MM.1S (cell line): ENCODE measurements at regions not wholly inside any gene's neighbourhood (a gene's known extent, or its start where the extent isn't known, plus 50 kb on each side); places are given as distances from the start of the nearest gene placed in this dataset.
"Not testable (repeated sequence)": the region's sequence is repeated elsewhere in the genome, so short reads cannot be mapped to it uniquely, and the experiment has no call there.

Source experiments
- DNase-seq: peaks from one replicate; pipeline ENCODE4 v3.0.0-alpha.2; 2015
- H2AFZ ChIP-seq: fragments of 300-600 bp; sonication (generic); 2 replicates; pipeline ENCODE4 v1.6.0; 2016; ENCODE audit warnings: antibody characterized with exemption, low read length
- H3F3A ChIP-seq: fragments of 300-600 bp; sonication (generic); 2 replicates; pipeline ENCODE4 v1.6.1; 2016; ENCODE audit warnings: mild to moderate bottlenecking, antibody characterized with exemption, low read length, moderate library complexity, mixed read lengths; ENCODE audit not compliant: insufficient read depth
- H3K27ac ChIP-seq: fragments of 300-600 bp; sonication (generic); 2 replicates; pipeline ENCODE4 v1.5.1; 2016; ENCODE audit warnings: mild to moderate bottlenecking, low read length
- H3K27me3 ChIP-seq: fragments of 300-600 bp; sonication (generic); replicated peaks from 2 replicates; pipeline ENCODE4 v1.6.0; 2016; ENCODE audit warnings: low read length; ENCODE audit not compliant: insufficient read depth
- H3K36me3 ChIP-seq: fragments of 300-600 bp; sonication (generic); replicated peaks from 2 replicates; pipeline ENCODE4 v1.6.1; 2016; ENCODE audit warnings: mild to moderate bottlenecking, low read length, mixed read lengths; ENCODE audit not compliant: insufficient read depth
- H3K4me1 ChIP-seq: fragments of 300-600 bp; sonication (generic); 2 replicates; pipeline ENCODE4 v1.6.1; 2016; ENCODE audit warnings: low read length, mixed read lengths
- H3K4me2 ChIP-seq: fragments of 300-600 bp; sonication (generic); 2 replicates; pipeline ENCODE4 v1.6.0; 2016; ENCODE audit warnings: low read depth, low read length
- H3K4me3 ChIP-seq: fragments of 300-600 bp; sonication (generic); 2 replicates; pipeline ENCODE4 v1.5.1; 2016; ENCODE audit warnings: low read length, mixed read lengths
- H3K79me2 ChIP-seq: fragments of 300-600 bp; sonication (generic); 2 replicates; pipeline ENCODE4 v1.6.1; 2016; ENCODE audit warnings: mixed run types, low read length, mixed read lengths
- H3K9ac ChIP-seq: fragments of 300-600 bp; sonication (generic); 2 replicates; pipeline ENCODE4 v1.6.1; 2016; ENCODE audit warnings: low read length, mixed read lengths
- H3K9me2 ChIP-seq: fragments of 300-600 bp; sonication (generic); replicated peaks from 2 replicates; pipeline ENCODE4 v1.6.1; 2016; ENCODE audit warnings: mild to moderate bottlenecking, low read length, mixed read lengths; ENCODE audit not compliant: insufficient read depth
- H3K9me3 ChIP-seq: fragments of 300-600 bp; sonication (generic); replicated peaks from 2 replicates; pipeline ENCODE4 v1.6.1; 2016; ENCODE audit warnings: mild to moderate bottlenecking, low read length, mixed read lengths; ENCODE audit not compliant: insufficient read depth
- H4K20me1 ChIP-seq: fragments of 300-600 bp; sonication (generic); 2 replicates; pipeline ENCODE4 v1.6.1; 2016; ENCODE audit warnings: mild to moderate bottlenecking, low read length, moderate library complexity, mixed read lengths; ENCODE audit not compliant: insufficient read depth
- EZH2 ChIP-seq: fragments of 300-600 bp; sonication (generic); optimal IDR thresholded peaks from 2 replicates; pipeline ENCODE3; 2017; ENCODE audit warnings: low read depth, mild to moderate bottlenecking, antibody characterized with exemption, low read length, mixed read lengths
- EZH2phosphoT487 ChIP-seq: fragments of 300-600 bp; sonication (generic); IDR thresholded peaks from 2 replicates; pipeline ENCODE4 v1.6.1; 2018; ENCODE audit warnings: antibody characterized with exemption, low read length
- TF ChIP-seq, protein P1 (sequence below): fragments of 300-600 bp; sonication (generic); IDR thresholded peaks from 2 replicates; pipeline ENCODE4 v1.5.1; 2016; ENCODE audit warnings: antibody characterized with exemption, low read length, mixed read lengths

DNA sequence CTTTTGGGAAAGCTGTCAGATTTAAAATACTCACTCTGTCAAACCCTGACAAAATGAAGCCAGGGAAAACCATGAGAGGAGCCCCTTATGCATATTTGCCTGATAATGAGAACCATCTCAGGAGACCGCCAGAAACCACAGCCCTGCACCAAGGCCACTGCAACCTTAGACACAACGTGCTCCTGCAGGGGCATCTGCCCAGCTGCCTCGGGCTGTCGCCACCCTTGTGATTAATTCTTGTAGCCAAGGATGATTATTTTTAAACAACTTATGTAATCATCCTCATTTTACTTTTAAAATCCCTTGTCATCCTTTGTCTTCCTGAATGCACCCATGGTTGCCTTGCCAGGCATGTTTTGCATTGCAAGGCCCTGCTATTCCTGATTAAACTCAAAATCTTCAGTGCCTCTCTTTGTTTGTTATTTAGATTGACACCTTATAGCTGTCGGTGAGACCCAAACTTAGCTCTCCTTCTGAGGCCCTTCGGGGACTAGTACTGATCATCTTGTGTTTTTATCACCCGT, 766.4 kb upstream of the TMEM132C start:
- Histone ChIP-seq H3K9me2 (no peaks in the 10 kb centered on the region), H3K4me2 (no peak overlapping the region), H3K4me3 (no peak overlapping the region), H3K36me3 (no peaks in the 10 kb centered on the region), H3F3A (no peaks in the 10 kb centered on the region), H3K79me2 (no peaks in the 10 kb centered on the region), H3K27me3 (no peaks in the 10 kb centered on the region), H3K4me1 (peaks cover 15% of the 10 kb centered on the region), H3K9me3 (no peaks in the 10 kb centered on the region), H3K27ac (no peak overlapping the region), H2AFZ (no peak overlapping the region), H3K9ac (no peak overlapping the region), H4K20me1 (no peaks in the 10 kb centered on the region)
- TF ChIP-seq EZH2phosphoT487: no peak
- TF ChIP-seq EZH2: no peak
- TF ChIP-seq, protein P1, sequence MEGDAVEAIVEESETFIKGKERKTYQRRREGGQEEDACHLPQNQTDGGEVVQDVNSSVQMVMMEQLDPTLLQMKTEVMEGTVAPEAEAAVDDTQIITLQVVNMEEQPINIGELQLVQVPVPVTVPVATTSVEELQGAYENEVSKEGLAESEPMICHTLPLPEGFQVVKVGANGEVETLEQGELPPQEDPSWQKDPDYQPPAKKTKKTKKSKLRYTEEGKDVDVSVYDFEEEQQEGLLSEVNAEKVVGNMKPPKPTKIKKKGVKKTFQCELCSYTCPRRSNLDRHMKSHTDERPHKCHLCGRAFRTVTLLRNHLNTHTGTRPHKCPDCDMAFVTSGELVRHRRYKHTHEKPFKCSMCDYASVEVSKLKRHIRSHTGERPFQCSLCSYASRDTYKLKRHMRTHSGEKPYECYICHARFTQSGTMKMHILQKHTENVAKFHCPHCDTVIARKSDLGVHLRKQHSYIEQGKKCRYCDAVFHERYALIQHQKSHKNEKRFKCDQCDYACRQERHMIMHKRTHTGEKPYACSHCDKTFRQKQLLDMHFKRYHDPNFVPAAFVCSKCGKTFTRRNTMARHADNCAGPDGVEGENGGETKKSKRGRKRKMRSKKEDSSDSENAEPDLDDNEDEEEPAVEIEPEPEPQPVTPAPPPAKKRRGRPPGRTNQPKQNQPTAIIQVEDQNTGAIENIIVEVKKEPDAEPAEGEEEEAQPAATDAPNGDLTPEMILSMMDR: no peak
- DNase-seq: no peak

DNA sequence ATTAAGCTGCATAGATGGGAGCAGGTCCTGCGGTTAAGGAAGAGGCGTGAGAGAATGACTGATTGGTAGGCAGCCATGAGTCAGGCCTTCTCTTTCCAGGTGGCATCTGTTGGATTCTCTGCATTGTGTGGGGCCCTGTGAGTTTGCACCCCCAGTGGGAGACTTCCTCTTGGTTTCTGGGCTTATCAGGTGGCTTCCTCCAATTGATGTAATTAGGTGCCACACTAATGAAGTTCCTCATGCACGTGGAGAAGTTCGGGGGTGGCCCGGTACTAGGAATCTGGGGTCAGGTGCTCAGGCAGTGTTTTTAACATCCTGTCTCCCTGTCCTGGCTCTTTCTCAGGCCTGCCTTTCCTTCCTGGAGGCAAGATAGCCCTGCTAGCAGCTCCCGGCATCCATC, 765.1 kb upstream of the TMEM132C start:
- H3K27me3 ChIP-seq: no peaks in the 10 kb centered on the region
- no peak overlapping the region for H3K4me2 ChIP-seq
- H3K9me2 ChIP-seq: no peaks in the 10 kb centered on the region
- DNase-seq: no peak
- H3K79me2 ChIP-seq: no peaks in the 10 kb centered on the region
- no peaks in the 10 kb centered on the region for H4K20me1 ChIP-seq
- no peaks in the 10 kb centered on the region for H3F3A ChIP-seq
- TF ChIP-seq EZH2: no peak
- TF ChIP-seq, protein P1: no peak
- TF ChIP-seq EZH2phosphoT487: no peak
- H3K36me3 ChIP-seq: no peaks in the 10 kb centered on the region
- H2AFZ ChIP-seq: no peak overlapping the region
- no peak overlapping the region for H3K27ac ChIP-seq
- H3K4me1 ChIP-seq: peaks cover 10% of the 10 kb centered on the region
- no peak overlapping the region for H3K4me3 ChIP-seq
- no peak overlapping the region for H3K9ac ChIP-seq
- no peaks in the 10 kb centered on the region for H3K9me3 ChIP-seq

DNA sequence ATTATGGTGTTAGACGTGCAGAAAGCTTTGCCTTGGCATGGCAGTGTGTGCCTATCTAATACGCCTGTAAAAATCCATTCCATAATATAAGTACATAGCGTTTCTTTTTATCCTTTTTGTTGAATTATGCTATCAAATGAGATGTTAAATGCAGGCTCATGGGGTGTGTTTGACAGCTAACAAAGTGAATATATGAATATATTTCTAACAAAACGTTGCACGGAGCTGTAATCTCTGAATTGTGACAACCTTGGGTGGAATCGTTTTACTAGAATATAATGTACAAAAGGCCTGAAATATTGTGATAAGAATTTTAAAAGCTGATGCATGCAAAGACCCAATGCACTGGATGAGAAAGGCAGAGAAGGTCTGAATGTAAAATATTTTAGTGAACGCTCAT, 763.7 kb upstream of the TMEM132C start:
- Histone ChIP-seq H3K9me2 (no peaks in the 10 kb centered on the region), H3K4me1 (peaks cover 10% of the 10 kb centered on the region), H3K27ac (peak overlapping the region; percentile 44; the same call in 1 of the 2 replicates), H4K20me1 (no peaks in the 10 kb centered on the region), H3K9ac (no peak overlapping the region), H3K4me3 (no peak overlapping the region), H3K27me3 (no peaks in the 10 kb centered on the region), H3K9me3 (no peaks in the 10 kb centered on the region), H3K4me2 (no peak overlapping the region), H3F3A (no peaks in the 10 kb centered on the region), H2AFZ (no peak overlapping the region), H3K36me3 (no peaks in the 10 kb centered on the region), H3K79me2 (no peaks in the 10 kb centered on the region)
- DNase-seq: no peak
- TF ChIP-seq, protein P1: no peak
- no peak for TF ChIP-seq EZH2phosphoT487
- no peak for TF ChIP-seq EZH2

DNA sequence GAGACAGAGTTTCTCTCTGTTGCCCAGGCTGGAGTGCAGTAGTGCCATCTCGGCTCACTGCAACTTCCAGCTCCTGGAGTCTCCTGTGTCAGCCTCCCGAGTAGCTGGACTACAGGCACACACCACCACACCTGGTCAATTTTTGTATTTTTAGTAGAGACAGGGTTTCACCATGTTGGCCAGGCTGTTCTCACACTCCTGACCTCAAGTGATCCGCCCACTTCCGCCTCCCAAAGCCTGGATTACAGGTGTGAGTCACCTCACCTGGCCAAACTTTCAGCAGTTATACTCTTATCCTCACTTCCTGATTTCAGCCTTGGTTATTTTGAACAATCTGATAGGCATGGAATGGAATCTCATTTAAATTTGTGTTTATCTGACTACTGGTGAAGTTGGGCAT, 763.0 kb upstream of the TMEM132C start:
- Histone ChIP-seq H3K4me1 (peaks cover 11% of the 10 kb centered on the region), H3K27ac (peak overlapping the region; percentile 44; the same call in 1 of the 2 replicates)
- H2AFZ ChIP-seq, H3K9me3 ChIP-seq, H3K79me2 ChIP-seq, H3K9ac ChIP-seq, H3K4me3 ChIP-seq, H3F3A ChIP-seq, H3K27me3 ChIP-seq, H3K36me3 ChIP-seq, H3K4me2 ChIP-seq, H3K9me2 ChIP-seq, H4K20me1 ChIP-seq: not testable (repeated sequence)
- DNase-seq: peak; percentile 16
